ENCODE measurements at regions not wholly inside any gene's neighbourhood (a gene's known extent, or its start where the extent isn't known, plus 50 kb on each side); places are given as distances from the start of the nearest gene placed in this dataset.
"Not testable (repeated sequence)": the region's sequence is repeated elsewhere in the genome, so short reads cannot be mapped to it uniquely, and the experiment has no call there.

- no peak for DNase-seq (ENCODE audit: low read depth, low spot score)
- TF ChIP-seq CTCF (IDR thresholded peaks at IDR 0.05; ENCODE audit: low read depth, low read length), result no peak
- in situ Hi-C loops (cut with HindIII; ENCODE audit: low sequenced_read_pairs), result no loop called here
- H3K4me3 ChIP-seq (ENCODE audit: low read depth, low read length), result no peak overlapping the region
Measured at GRCh38 chrX:87140800-87141483, 376.7 kb upstream of the KLHL4 start.

GRCh38 chrX:87160435-87161010, 357.1 kb upstream of the KLHL4 start:
- no peak for DNase-seq (ENCODE audit: low read depth, low spot score)
- in situ Hi-C loops (cut with HindIII; ENCODE audit: low sequenced_read_pairs), result no loop called here
- TF ChIP-seq CTCF (IDR thresholded peaks at IDR 0.05; ENCODE audit: low read depth, low read length), result no peak
- no peak overlapping the region for H3K4me3 ChIP-seq (ENCODE audit: low read depth, low read length)

- H3K4me3 ChIP-seq (ENCODE audit: low read depth, low read length), result no peak overlapping the region
- no peak for DNase-seq (ENCODE audit: low read depth, low spot score)
- in situ Hi-C loops (cut with HindIII; ENCODE audit: low sequenced_read_pairs), result no loop called here
- no peak for TF ChIP-seq CTCF (IDR thresholded peaks at IDR 0.05; ENCODE audit: low read depth, low read length)
Measured at GRCh38 chrX:87167841-87168240, 349.8 kb upstream of the KLHL4 start.

GRCh38 chrX:87178009-87178408, 339.6 kb upstream of the KLHL4 start:
- H3K4me3 ChIP-seq (ENCODE audit: low read depth, low read length); in situ Hi-C loops (cut with HindIII; ENCODE audit: low sequenced_read_pairs); DNase-seq (ENCODE audit: low read depth, low spot score): not testable (repeated sequence)

Measured in astrocyte of the spinal cord (primary cell).